Keratinocyte (primary cell): ENCODE measurements at regions not wholly inside any gene's neighbourhood (a gene's known extent, or its start where the extent isn't known, plus 50 kb on each side); places are given as distances from the start of the nearest gene placed in this dataset.

Experiments
- DNase-seq: peaks from one replicate; pipeline ENCODE4 v3.0.0-alpha.2; 2011; ENCODE audit warnings: low read depth, missing footprints, low spot score
- FAIRE-seq: peaks from 2 replicates; lab custom pipeline; 2011; peaks lifted over from hg19 to GRCh38; lab: Jason Lieb, UNC
- H2AFZ ChIP-seq: 2 replicates; pipeline ENCODE4 v1.6.0; 2012; ENCODE audit warnings: low read length, control low read depth, inconsistent platforms; ENCODE audit not compliant: control insufficient read depth
- H3K27ac ChIP-seq: 2 replicates; pipeline ENCODE4 v1.5.1; 2011; ENCODE audit warnings: low read length; ENCODE audit not compliant: control insufficient read depth, insufficient read depth
- H3K27me3 ChIP-seq: 3 replicates; pipeline ENCODE4 v1.6.0; 2011; ENCODE audit warnings: low read length; ENCODE audit not compliant: control insufficient read depth, insufficient read depth; ENCODE audit errors: extremely low read depth
- H3K36me3 ChIP-seq, 2 experiments: 2 replicates in 1 of 2; 3 replicates in 1 of 2; pipeline ENCODE4 v1.5.1; 2011; ENCODE audit warnings: low read length in 2 of 2, mild to moderate bottlenecking in 1 of 2; ENCODE audit not compliant: control insufficient read depth in 2 of 2, insufficient read depth in 2 of 2; ENCODE audit errors: extremely low read depth in 1 of 2
- H3K4me1 ChIP-seq: 3 replicates; pipeline ENCODE4 v1.5.1; 2011; ENCODE audit warnings: low read length; ENCODE audit not compliant: control insufficient read depth, insufficient read depth; ENCODE audit errors: extremely low read depth
- H3K4me2 ChIP-seq: 3 replicates; pipeline ENCODE4 v1.6.0; 2011; ENCODE audit warnings: low read depth, low read length; ENCODE audit not compliant: control insufficient read depth, insufficient read depth; ENCODE audit errors: extremely low read depth
- H3K4me3 ChIP-seq, 3 experiments: fragments of 200-600 bp in 1 of 3; sonication (generic) in 1 of 3; 2 replicates in 2 of 3; 3 replicates in 1 of 3; pipeline ENCODE4 v1.5.1; 2011 to 2016; ENCODE audit warnings: low read length in 3 of 3, mild to moderate bottlenecking in 3 of 3, control low read depth in 2 of 3, inconsistent platforms in 1 of 3, low read depth in 1 of 3, mixed read lengths in 1 of 3, mixed run types in 1 of 3, moderate library complexity in 1 of 3; ENCODE audit not compliant: control insufficient read depth in 2 of 3, insufficient read depth in 2 of 3; ENCODE audit errors: extremely low read depth in 1 of 3
- H3K79me2 ChIP-seq: 2 replicates; pipeline ENCODE4 v1.6.0; 2012; ENCODE audit warnings: low read length; ENCODE audit not compliant: control insufficient read depth, insufficient read depth
- H3K9ac ChIP-seq: 3 replicates; pipeline ENCODE4 v1.6.0; 2011; ENCODE audit warnings: low read length; ENCODE audit not compliant: control insufficient read depth, insufficient read depth; ENCODE audit errors: extremely low read depth
- H3K9me1 ChIP-seq: 3 replicates; pipeline ENCODE4 v1.6.0; 2011; ENCODE audit warnings: low read length; ENCODE audit not compliant: control insufficient read depth, insufficient read depth; ENCODE audit errors: extremely low read depth
- H3K9me3 ChIP-seq: 2 replicates; pipeline ENCODE4 v1.5.1; 2012; ENCODE audit warnings: low read depth, low read length; ENCODE audit not compliant: control insufficient read depth
- H4K20me1 ChIP-seq: 3 replicates; pipeline ENCODE4 v1.6.0; 2011; ENCODE audit warnings: low read length; ENCODE audit not compliant: control insufficient read depth, insufficient read depth; ENCODE audit errors: extremely low read depth
- CTCF ChIP-seq, 3 experiments: IDR thresholded peaks in 1 of 3; conservative IDR thresholded peaks in 1 of 3; optimal IDR thresholded peaks in 1 of 3; 2 replicates in 2 of 3; 3 replicates in 1 of 3; pipeline versions ENCODE3 to v1.5.1; 2011; ENCODE audit warnings: low read length in 3 of 3, mild to moderate bottlenecking in 3 of 3, moderate library complexity in 2 of 3, control low read depth in 1 of 3, inconsistent platforms in 1 of 3; ENCODE audit not compliant: insufficient read depth in 2 of 3; ENCODE audit errors: extremely low read depth in 1 of 3
- EZH2 ChIP-seq: IDR thresholded peaks from one replicate; pipeline ENCODE4 v1.6.1; 2012; ENCODE audit warnings: inconsistent platforms, mild to moderate bottlenecking, low read length, moderate library complexity
- dilution Hi-C: fragments of 300-500 bp; cut with MboI; formaldehyde crosslinking; loops from one replicate; pipeline ENCODE4 v1.7.0; 2020; ENCODE audit warnings: low sequenced_read_pairs; ENCODE audit not compliant: extremely low pct_ligation_motif_present

- Histone ChIP-seq H3K9me3 (no peaks in the 10 kb centered on the region), H3K4me1 (peaks cover 64% of the 10 kb centered on the region), H3K79me2 (peaks cover 36% of the 10 kb centered on the region), H3K9me1 (no peaks in the 10 kb centered on the region), H3K4me3 (no peak overlapping the region), H4K20me1 (no peaks in the 10 kb centered on the region), H3K27me3 (no peaks in the 10 kb centered on the region), H3K9ac (no peak overlapping the region), H3K4me2 (no peak overlapping the region), H2AFZ (no peak overlapping the region), H3K36me3 (no peaks in the 10 kb centered on the region), H3K27ac (no peak overlapping the region)
- TF ChIP-seq EZH2: no peak
- no peak for TF ChIP-seq CTCF (optimal IDR thresholded peaks at IDR 0.05 in 1 of 3, IDR thresholded peaks at IDR 0.05 in 1 of 3, conservative IDR thresholded peaks at IDR 0.05 in 1 of 3; ENCODE audit: extremely low read depth in 1 of 3, insufficient read depth in 2 of 3, low read length in 3 of 3)
- no peak for FAIRE-seq
- no peak for DNase-seq
- dilution Hi-C loops: no loop called here
Observed at GRCh38 chr6:144345451-144345850, 60.3 kb downstream of the UTRN start.

- Histone ChIP-seq H3K27ac (peak overlapping the region; percentile 34), H3K4me2 (peak overlapping the region; percentile 60), H3K9me3 (no peaks in the 10 kb centered on the region), H3K4me1 (peaks cover 63% of the 10 kb centered on the region), H3K79me2 (peaks cover 48% of the 10 kb centered on the region), H3K36me3 (no peaks in the 10 kb centered on the region), H3K27me3 (no peaks in the 10 kb centered on the region), H3K9ac (no peak overlapping the region), H3K4me3 (no peak overlapping the region), H3K9me1 (no peaks in the 10 kb centered on the region), H2AFZ (no peak overlapping the region), H4K20me1 (no peaks in the 10 kb centered on the region)
- TF ChIP-seq EZH2 (no peak), CTCF (optimal IDR thresholded peaks at IDR 0.05 in 1 of 3, IDR thresholded peaks at IDR 0.05 in 1 of 3, conservative IDR thresholded peaks at IDR 0.05 in 1 of 3; ENCODE audit: extremely low read depth in 1 of 3, insufficient read depth in 2 of 3, low read length in 3 of 3) (no peak)
- dilution Hi-C loops: no loop called here
- FAIRE-seq: peak; percentile 87
- no peak for DNase-seq
Observed at GRCh38 chr6:144346719-144347447, 61.7 kb downstream of the UTRN start.
